ENCODE measurements at regions not wholly inside any gene's neighbourhood (a gene's known extent, or its start where the extent isn't known, plus 50 kb on each side); places are given as distances from the start of the nearest gene placed in this dataset.

GRCh38 chr11:134762248-134763029, 350.4 kb upstream of the B3GAT1 start:
- intact Hi-C loops (cut with micrococcal nuclease) = no loop called here
- WGBS (ENCODE audit: insufficient coverage, low coverage, missing lambda C conversion rate) = 9% methylated on average over 34 of the region's 59 CpGs
- CTCF ChIA-PET (ENCODE audit: low intra/inter-chr PET ratio) = no interaction called here
- Histone ChIP-seq H4K20me1 (replicated peaks; ENCODE audit: control insufficient read depth, insufficient read depth, low read length) (no peaks in the 10 kb centered on the region; the same call in 1 of the 2 replicates), H2AFZ (ENCODE audit: low read depth, low read length) (peak overlapping the region; percentile 66), H3K27me3 (ENCODE audit: control insufficient read depth in 2 of 2, insufficient read depth in 2 of 2, low read length in 2 of 2) (peaks cover 12 to 39% of the 10 kb centered on the region in 2 experiments; a peak in 3 of 5 replicates), H3K4me1 (replicated peaks in 1 of 2; ENCODE audit: control insufficient read depth in 2 of 2, insufficient read depth in 2 of 2, low read length in 2 of 2) (peaks cover 0 to 12% of the 10 kb centered on the region in 2 experiments; a peak in 1 of 5 replicates), H3K4me2 (ENCODE audit: insufficient read depth, low read length) (peak overlapping the region; percentile 49), H3K9me3 (replicated peaks; ENCODE audit: control insufficient read depth, insufficient read depth, low read depth, low read length) (no peaks in the 10 kb centered on the region), H3K9ac (ENCODE audit: insufficient read depth in 1 of 2, low read depth in 2 of 2, low read length in 2 of 2) (no peak overlapping the region), H3K9me1 (ENCODE audit: control insufficient read depth, insufficient read depth, low read length) (no peaks in the 10 kb centered on the region), H3K27ac (ENCODE audit: extremely low read depth, low read depth, low read length) (no peak overlapping the region), H3K36me3 (ENCODE audit: control insufficient read depth, insufficient read depth, low read length) (no peaks in the 10 kb centered on the region), H3K79me2 (ENCODE audit: control insufficient read depth, insufficient read depth, low read length) (no peaks in the 10 kb centered on the region), H3K4me3 (peak overlapping the region; percentile 36)
- DNase-seq (ENCODE audit: extremely low read depth in 1 of 4, low spot score in 3 of 4) (peak; percentile 5 to 24 (median 16)), ATAC-seq (peak; percentile 87), FAIRE-seq (no peak)
- no TSS peak for BruUV-seq (replicated peaks)
- in situ Hi-C loops (cut with MboI) = no loop called here
- POLR2A ChIA-PET = interaction anchor here (1.1 kb wide), 1 partner anchor 9 kb away, joined by 3 read pairs; no protein-coding TSS in a partner anchor
- peak; percentile 79 for TF ChIP-seq DIDO1 (tag; IDR thresholded peaks at IDR 0.05; ENCODE audit: low read depth)
- peak; percentile 88 for TF ChIP-seq CXXC5 (CRISPR knock-in tag; IDR thresholded peaks at IDR 0.05)
- no peak for TF ChIP-seq ZNF184 (CRISPR knock-in tag; IDR thresholded peaks at IDR 0.05)
- TF ChIP-seq PHF20 (IDR thresholded peaks at IDR 0.05; ENCODE audit: partially characterized antibody) = peak; percentile 29
- TF ChIP-seq ETV5 (CRISPR knock-in tag; IDR thresholded peaks at IDR 0.05; ENCODE audit: low read depth) = peak; percentile 86; the same call in 1 of the 2 replicates
- TF ChIP-seq ZNF311 (CRISPR knock-in tag; IDR thresholded peaks at IDR 0.05) = 0 out of 2 replicates have a peak, but pooled peaks have one; percentile 16
- peak; percentile 50; the same call in 1 of the 2 replicates for TF ChIP-seq GABPB1 (CRISPR knock-in tag; IDR thresholded peaks at IDR 0.05)
- peak; percentile 82 for TF ChIP-seq POLR2G (IDR thresholded peaks at IDR 0.05; ENCODE audit: low read depth, low read length)
- no peak for TF ChIP-seq SNIP1 (IDR thresholded peaks at IDR 0.05; ENCODE audit: low read depth)
- TF ChIP-seq RBFOX2 (IDR thresholded peaks at IDR 0.05; ENCODE audit: low read depth, low read length) = peak; percentile 76
- TF ChIP-seq ID3 (CRISPR knock-in tag; IDR thresholded peaks at IDR 0.05) = no peak
- 0 out of 2 replicates have a peak, but pooled peaks have one; percentile 24 for TF ChIP-seq ID3 (tag; IDR thresholded peaks at IDR 0.05)
- TF ChIP-seq EWSR1 (IDR thresholded peaks at IDR 0.05; ENCODE audit: borderline replicate concordance, low read depth, partially characterized antibody) = no peak
- TF ChIP-seq BCL6 (CRISPR knock-in tag; IDR thresholded peaks at IDR 0.05) = peak; percentile 30; the same call in 1 of the 2 replicates
- TF ChIP-seq PHF8 (IDR thresholded peaks at IDR 0.05; ENCODE audit: borderline replicate concordance, low read length) = peak; percentile 25; the same call in 1 of the 2 replicates
